Vagina (tissue), 2 donors: ENCODE measurements at regions not wholly inside any gene's neighbourhood (a gene's known extent, or its start where the extent isn't known, plus 50 kb on each side); places are given as distances from the start of the nearest gene placed in this dataset.

ENCODE experiments used
- DNase-seq, 2 donors: peaks; one replicate each; pipeline ENCODE4 v3.0.0-alpha.2; 2017; ENCODE audit errors: extremely low spot score in 2 of 2
- H3K27ac ChIP-seq: fragments of 200-600 bp; sonication (generic); one replicate; pipeline ENCODE4 v1.5.1; 2019
- H3K27me3 ChIP-seq: fragments of 200-600 bp; sonication (generic); one replicate; pipeline ENCODE4 v1.5.1; 2019
- H3K36me3 ChIP-seq, 2 donors: fragments of 200-600 bp; sonication (generic); one replicate each; pipeline ENCODE4 v1.5.1; 2017 to 2019
- H3K4me1 ChIP-seq: fragments of 200-600 bp; sonication (generic); one replicate; pipeline ENCODE4 v1.5.1; 2019
- H3K4me3 ChIP-seq, 2 donors: fragments of 200-600 bp; sonication (generic); 1 replicate in 1 of 2; 2 replicates in 1 of 2; pipeline ENCODE4 v1.5.1; 2016 to 2019
- H3K9me3 ChIP-seq: fragments of 200-600 bp; sonication (generic); one replicate; pipeline ENCODE4 v1.5.1; 2019
- POLR2A ChIP-seq, 2 donors: fragments of 450-650 bp; IDR thresholded peaks; one replicate each; pipeline ENCODE4 v1.6.1; 2017; ENCODE audit warnings: antibody characterized with exemption in 2 of 2, mild to moderate bottlenecking in 2 of 2, moderate library complexity in 2 of 2
- POLR2AphosphoS5 ChIP-seq, 2 donors: sonication (generic); formaldehyde crosslinking; IDR thresholded peaks; one replicate each; pipeline ENCODE4 v1.9.0; 2017; ENCODE audit warnings: antibody characterized with exemption in 2 of 2, mild to moderate bottlenecking in 2 of 2, low read depth in 1 of 2; ENCODE audit not compliant: insufficient read depth in 1 of 2
- intact Hi-C: fragments of 100-400 bp; cut with DNase I; formaldehyde crosslinking; loops from one replicate; pipeline ENCODE4 v1.15.1; 2023
- TF ChIP-seq, protein P1 (sequence below), 3 experiments: fragments of 450-650 bp in 2 of 3; fragments of 200-600 bp in 1 of 3; sonication (generic) in 1 of 3; IDR thresholded peaks; one replicate each; pipeline ENCODE4 v1.5.1; 2017 to 2019; ENCODE audit warnings: antibody characterized with exemption in 3 of 3, mild to moderate bottlenecking in 2 of 3, moderate library complexity in 2 of 3

DNA sequence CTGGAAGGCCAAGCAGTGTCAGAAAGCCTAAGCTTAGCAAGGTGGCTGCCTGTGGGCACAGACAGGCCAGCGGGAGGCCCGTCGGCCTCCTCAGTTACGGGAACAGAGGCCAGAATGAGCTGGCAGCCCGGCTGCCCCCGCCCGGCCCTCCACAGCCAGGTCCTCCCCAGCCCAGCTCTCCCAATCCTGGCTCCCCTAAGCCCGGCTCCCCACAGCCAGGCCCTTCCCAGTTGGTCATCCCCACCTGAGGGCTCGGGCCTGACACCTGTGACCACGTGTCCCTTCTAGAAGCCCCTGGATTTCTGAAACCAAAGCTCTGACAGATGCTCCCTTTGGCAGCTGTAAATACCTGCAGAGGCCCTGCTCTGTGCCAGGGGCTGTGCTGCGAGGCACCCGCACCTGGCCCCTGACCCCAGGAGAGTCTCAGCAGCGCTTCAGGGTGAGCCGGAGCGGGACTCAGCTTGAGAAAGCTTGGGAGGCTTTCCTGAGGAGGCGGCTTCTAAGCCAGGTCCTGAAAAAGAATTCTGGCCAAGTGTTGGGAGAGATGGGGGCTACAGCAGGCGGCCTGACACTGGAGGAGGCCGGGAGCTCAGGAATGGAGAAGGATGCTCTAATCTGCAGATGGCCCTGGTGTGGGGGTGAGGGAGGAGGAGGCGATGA lies 80.4 kb upstream of the OLFM1 start:
- Histone ChIP-seq H3K36me3 (no peaks in the 10 kb centered on the region), H3K4me3 (no peak overlapping the region), H3K9me3 (no peaks in the 10 kb centered on the region), H3K27ac (no peak overlapping the region), H3K4me1 (no peaks in the 10 kb centered on the region), H3K27me3 (no peaks in the 10 kb centered on the region)
- TF ChIP-seq POLR2AphosphoS5 (IDR thresholded peaks at IDR 0.05; ENCODE audit: insufficient read depth in 1 of 2, low read depth in 1 of 2) (no peak), POLR2A (IDR thresholded peaks at IDR 0.05) (no peak)
- TF ChIP-seq, protein P1, sequence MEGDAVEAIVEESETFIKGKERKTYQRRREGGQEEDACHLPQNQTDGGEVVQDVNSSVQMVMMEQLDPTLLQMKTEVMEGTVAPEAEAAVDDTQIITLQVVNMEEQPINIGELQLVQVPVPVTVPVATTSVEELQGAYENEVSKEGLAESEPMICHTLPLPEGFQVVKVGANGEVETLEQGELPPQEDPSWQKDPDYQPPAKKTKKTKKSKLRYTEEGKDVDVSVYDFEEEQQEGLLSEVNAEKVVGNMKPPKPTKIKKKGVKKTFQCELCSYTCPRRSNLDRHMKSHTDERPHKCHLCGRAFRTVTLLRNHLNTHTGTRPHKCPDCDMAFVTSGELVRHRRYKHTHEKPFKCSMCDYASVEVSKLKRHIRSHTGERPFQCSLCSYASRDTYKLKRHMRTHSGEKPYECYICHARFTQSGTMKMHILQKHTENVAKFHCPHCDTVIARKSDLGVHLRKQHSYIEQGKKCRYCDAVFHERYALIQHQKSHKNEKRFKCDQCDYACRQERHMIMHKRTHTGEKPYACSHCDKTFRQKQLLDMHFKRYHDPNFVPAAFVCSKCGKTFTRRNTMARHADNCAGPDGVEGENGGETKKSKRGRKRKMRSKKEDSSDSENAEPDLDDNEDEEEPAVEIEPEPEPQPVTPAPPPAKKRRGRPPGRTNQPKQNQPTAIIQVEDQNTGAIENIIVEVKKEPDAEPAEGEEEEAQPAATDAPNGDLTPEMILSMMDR (IDR thresholded peaks at IDR 0.05), result no peak
- intact Hi-C loops, result no loop called here
- DNase-seq, result no peak

DNA sequence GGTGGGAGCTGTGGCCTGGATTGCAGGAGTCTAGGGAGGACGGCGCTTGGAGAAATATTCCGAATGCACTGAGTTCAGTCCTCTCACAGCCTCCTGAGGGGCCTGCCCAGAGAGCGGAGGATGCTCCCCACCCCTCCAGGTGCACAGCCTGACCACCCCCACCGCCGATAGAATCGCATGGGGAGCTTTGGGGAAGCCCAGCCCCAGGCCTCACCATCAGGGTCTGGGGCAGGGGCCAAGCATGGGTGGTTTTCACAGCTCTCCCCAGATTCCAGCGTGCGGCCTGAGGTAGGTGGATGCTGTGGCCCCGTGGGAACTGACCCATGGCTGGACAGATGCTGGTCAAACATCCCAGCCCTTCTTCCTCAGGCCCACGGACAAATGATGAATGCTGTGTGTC lies 79.9 kb upstream of the OLFM1 start:
- no peak overlapping the region for H3K4me3 ChIP-seq
- no peaks in the 10 kb centered on the region for H3K36me3 ChIP-seq
- H3K27ac ChIP-seq, result no peak overlapping the region
- H3K9me3 ChIP-seq, result no peaks in the 10 kb centered on the region
- TF ChIP-seq, protein P1 (IDR thresholded peaks at IDR 0.05), result no peak
- TF ChIP-seq POLR2AphosphoS5 (IDR thresholded peaks at IDR 0.05; ENCODE audit: insufficient read depth in 1 of 2, low read depth in 1 of 2) (no peak), POLR2A (IDR thresholded peaks at IDR 0.05) (no peak)
- no peak for DNase-seq
- H3K27me3 ChIP-seq, result no peaks in the 10 kb centered on the region
- H3K4me1 ChIP-seq, result no peaks in the 10 kb centered on the region
- intact Hi-C loops, result no loop called here

DNA sequence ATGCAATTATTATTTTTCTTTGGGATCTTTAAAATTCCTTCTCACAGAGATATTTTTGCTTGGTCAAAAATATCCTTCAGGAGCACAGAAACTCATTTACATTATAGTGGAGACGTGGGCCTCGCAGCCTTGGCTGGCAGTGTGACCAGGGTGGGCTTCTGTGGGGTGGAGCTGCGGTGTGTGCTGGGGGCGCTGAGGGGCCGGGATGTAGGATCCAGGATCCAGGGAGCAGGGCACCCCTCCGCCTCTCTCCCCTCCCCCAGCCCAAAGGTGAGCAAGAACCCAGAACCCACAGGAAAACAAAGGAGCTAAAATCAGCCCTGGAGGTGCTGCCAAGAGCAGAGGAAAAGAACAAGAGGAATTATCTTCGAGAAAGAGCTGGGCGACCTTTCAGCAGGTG lies 79.1 kb upstream of the OLFM1 start:
- no peaks in the 10 kb centered on the region for H3K36me3 ChIP-seq
- TF ChIP-seq, protein P1 (IDR thresholded peaks at IDR 0.05), result no peak
- TF ChIP-seq POLR2A (IDR thresholded peaks at IDR 0.05), result no peak
- no peak for TF ChIP-seq POLR2AphosphoS5 (IDR thresholded peaks at IDR 0.05; ENCODE audit: insufficient read depth in 1 of 2, low read depth in 1 of 2)

DNA sequence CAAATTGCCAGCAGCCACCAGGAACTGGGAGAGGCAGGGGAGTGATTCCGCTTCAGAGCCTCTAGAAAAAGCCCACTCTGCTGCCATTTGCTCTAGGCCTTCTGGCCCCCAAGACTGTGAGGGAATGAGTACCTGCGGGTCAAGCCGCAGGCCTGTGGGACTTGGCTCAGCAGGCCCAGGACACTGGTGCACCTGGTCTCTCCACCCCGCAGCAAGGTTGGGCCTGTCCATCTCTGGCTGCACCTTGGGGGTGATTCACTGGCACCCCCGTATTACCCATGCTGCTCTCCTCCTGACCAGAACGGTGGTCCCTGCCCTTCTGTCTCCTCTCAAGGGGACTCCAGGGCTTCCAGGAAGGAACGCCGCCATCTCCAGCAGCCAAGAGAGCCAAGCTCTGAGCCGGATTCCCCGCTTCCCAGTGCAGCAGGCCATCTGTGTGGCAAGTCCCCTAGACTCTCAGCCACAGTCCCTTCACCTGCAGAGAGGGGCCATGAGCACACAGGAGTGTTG lies 78.4 kb upstream of the OLFM1 start:
- no peak overlapping the region for H3K4me3 ChIP-seq
- no peak for DNase-seq
- no peak for TF ChIP-seq POLR2A (IDR thresholded peaks at IDR 0.05)
- no peak overlapping the region for H3K27ac ChIP-seq
- no peaks in the 10 kb centered on the region for H3K36me3 ChIP-seq
- H3K9me3 ChIP-seq, result no peaks in the 10 kb centered on the region
- H3K4me1 ChIP-seq, result no peaks in the 10 kb centered on the region
- H3K27me3 ChIP-seq, result no peaks in the 10 kb centered on the region
- intact Hi-C loops, result no loop called here

More for the DNA sequence above, 79.1 kb upstream of the OLFM1 start:
- no peak for DNase-seq
- H3K27me3 ChIP-seq, result no peaks in the 10 kb centered on the region
- intact Hi-C loops, result no loop called here
- no peak overlapping the region for H3K4me3 ChIP-seq
- H3K9me3 ChIP-seq, result no peaks in the 10 kb centered on the region
- H3K4me1 ChIP-seq, result no peaks in the 10 kb centered on the region
- H3K27ac ChIP-seq, result no peak overlapping the region

DNA sequence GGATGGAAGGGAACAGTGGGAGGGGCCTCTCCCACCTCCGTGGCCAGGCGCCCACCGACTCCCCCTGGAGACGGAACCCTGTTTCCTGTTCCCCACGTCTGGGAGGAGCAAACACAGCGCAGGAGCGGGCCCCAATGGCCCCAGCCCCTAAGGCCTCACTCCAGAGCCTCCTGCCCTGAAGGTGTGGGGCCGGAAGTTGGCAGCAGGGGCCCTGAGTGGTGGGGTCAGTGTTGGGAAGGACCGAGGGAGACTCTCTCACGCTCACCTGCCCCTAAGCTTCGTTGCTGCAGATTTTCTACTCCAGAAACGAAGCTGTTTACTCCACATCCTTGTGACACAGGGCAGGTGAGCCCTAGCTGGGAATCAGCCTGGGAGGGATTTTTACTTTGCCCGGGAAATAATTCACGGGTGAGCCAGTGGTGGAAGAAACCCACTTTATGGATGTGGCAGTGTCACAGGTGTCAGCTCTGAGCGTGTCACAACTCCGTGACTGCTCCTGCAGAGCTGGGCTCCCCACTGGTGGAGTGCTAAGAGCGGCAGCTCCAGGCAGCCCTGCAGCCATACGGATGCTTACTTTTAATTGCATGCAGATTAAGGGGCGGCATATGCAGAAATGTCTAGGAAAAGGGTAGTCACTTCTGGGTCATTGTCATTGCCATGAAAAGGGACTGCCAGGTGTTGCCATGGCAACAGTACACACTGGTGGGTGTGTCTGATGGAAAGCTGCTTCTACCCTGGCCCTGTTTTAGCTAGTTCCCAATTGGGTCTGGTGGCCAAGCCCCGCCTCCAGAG lies 77.5 kb upstream of the OLFM1 start:
- no peak overlapping the region for H3K27ac ChIP-seq
- TF ChIP-seq, protein P1 (IDR thresholded peaks at IDR 0.05), result no peak
- no peak for TF ChIP-seq POLR2AphosphoS5 (IDR thresholded peaks at IDR 0.05; ENCODE audit: insufficient read depth in 1 of 2, low read depth in 1 of 2)
- TF ChIP-seq POLR2A (IDR thresholded peaks at IDR 0.05), result no peak
- no peak for DNase-seq
- H3K4me3 ChIP-seq, result no peak overlapping the region
- H3K27me3 ChIP-seq, result no peaks in the 10 kb centered on the region
- no peaks in the 10 kb centered on the region for H3K36me3 ChIP-seq
- no peaks in the 10 kb centered on the region for H3K9me3 ChIP-seq
- H3K4me1 ChIP-seq, result no peaks in the 10 kb centered on the region
- intact Hi-C loops, result no loop called here
